C4-2B (cell line): ENCODE measurements at regions not wholly inside any gene's neighbourhood (a gene's known extent, or its start where the extent isn't known, plus 50 kb on each side); places are given as distances from the start of the nearest gene placed in this dataset.

Source experiments
- ZFX ChIP-seq: fragments of 450-650 bp; IDR thresholded peaks from 2 replicates; pipeline ENCODE4 v1.6.1; 2017
- TF ChIP-seq, protein P1 (sequence below): fragments of 450-650 bp; conservative IDR thresholded peaks from 2 replicates; pipeline ENCODE4 v1.5.1; 2017; ENCODE audit warnings: mild to moderate bottlenecking

DNA sequence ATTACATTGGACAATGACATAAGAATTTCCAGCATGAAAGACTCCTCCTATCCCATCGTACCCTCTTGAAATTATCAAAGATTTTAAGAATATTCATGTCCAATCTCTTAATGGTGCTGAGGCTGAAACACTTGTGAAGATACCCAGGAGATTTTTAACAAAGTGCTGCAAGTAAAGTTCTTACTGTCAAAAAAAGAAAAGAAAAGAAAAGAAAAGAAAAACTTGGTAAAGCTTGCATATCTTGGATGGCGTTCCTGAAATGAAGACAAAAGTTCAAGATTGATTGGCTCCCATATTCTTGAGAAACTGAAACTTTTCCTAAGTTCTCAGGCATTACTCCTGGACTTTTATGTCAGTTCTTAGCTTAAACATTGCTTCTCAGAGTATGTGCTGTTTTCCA lies 1010.5 kb upstream of the PIK3C3 start:
- TF ChIP-seq, protein P1, sequence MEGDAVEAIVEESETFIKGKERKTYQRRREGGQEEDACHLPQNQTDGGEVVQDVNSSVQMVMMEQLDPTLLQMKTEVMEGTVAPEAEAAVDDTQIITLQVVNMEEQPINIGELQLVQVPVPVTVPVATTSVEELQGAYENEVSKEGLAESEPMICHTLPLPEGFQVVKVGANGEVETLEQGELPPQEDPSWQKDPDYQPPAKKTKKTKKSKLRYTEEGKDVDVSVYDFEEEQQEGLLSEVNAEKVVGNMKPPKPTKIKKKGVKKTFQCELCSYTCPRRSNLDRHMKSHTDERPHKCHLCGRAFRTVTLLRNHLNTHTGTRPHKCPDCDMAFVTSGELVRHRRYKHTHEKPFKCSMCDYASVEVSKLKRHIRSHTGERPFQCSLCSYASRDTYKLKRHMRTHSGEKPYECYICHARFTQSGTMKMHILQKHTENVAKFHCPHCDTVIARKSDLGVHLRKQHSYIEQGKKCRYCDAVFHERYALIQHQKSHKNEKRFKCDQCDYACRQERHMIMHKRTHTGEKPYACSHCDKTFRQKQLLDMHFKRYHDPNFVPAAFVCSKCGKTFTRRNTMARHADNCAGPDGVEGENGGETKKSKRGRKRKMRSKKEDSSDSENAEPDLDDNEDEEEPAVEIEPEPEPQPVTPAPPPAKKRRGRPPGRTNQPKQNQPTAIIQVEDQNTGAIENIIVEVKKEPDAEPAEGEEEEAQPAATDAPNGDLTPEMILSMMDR: no peak
- TF ChIP-seq ZFX: no peak
